ENCODE measurements at regions not wholly inside any gene's neighbourhood (a gene's known extent, or its start where the extent isn't known, plus 50 kb on each side); places are given as distances from the start of the nearest gene placed in this dataset.

DNA sequence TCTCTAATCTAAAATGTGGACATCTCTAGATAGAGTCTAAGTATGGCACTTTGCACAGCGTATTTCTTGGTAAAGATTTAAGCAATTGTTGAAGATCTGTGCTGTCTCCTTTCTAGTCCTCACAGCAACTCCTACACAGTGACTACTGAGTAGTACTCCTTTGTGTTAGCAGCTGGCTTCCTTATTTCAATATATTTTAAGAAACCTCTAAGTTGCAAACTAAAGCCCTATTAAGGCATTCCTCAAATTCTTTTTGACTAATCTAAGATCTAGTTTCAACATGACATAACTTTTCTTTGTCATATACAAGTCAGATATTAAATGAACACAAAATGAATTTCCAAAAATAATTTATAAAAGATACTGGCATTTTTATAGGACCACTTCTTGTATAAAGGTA is 121.8 kb upstream of the DNAJC10 start:
- H3K27me3 ChIP-seq (replicated peaks; ENCODE audit: insufficient read depth) = no peaks in the 10 kb centered on the region
- ATAC-seq (ENCODE audit: insufficient number of reproducible peaks, low FRiP score, low read depth) (no peak), DNase-seq (ENCODE audit: low spot score) (no peak)
- no peaks in the 10 kb centered on the region for H3K9me3 ChIP-seq
- H3K27ac ChIP-seq = no peak overlapping the region
- TF ChIP-seq, protein P1, sequence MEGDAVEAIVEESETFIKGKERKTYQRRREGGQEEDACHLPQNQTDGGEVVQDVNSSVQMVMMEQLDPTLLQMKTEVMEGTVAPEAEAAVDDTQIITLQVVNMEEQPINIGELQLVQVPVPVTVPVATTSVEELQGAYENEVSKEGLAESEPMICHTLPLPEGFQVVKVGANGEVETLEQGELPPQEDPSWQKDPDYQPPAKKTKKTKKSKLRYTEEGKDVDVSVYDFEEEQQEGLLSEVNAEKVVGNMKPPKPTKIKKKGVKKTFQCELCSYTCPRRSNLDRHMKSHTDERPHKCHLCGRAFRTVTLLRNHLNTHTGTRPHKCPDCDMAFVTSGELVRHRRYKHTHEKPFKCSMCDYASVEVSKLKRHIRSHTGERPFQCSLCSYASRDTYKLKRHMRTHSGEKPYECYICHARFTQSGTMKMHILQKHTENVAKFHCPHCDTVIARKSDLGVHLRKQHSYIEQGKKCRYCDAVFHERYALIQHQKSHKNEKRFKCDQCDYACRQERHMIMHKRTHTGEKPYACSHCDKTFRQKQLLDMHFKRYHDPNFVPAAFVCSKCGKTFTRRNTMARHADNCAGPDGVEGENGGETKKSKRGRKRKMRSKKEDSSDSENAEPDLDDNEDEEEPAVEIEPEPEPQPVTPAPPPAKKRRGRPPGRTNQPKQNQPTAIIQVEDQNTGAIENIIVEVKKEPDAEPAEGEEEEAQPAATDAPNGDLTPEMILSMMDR (IDR thresholded peaks at IDR 0.05) = no peak
- H3K36me3 ChIP-seq = no peaks in the 10 kb centered on the region
- no peaks in the 10 kb centered on the region for H3K4me1 ChIP-seq (ENCODE audit: control insufficient read depth in 1 of 2, low read depth in 2 of 2)
- H3K4me3 ChIP-seq = no peak overlapping the region

DNA sequence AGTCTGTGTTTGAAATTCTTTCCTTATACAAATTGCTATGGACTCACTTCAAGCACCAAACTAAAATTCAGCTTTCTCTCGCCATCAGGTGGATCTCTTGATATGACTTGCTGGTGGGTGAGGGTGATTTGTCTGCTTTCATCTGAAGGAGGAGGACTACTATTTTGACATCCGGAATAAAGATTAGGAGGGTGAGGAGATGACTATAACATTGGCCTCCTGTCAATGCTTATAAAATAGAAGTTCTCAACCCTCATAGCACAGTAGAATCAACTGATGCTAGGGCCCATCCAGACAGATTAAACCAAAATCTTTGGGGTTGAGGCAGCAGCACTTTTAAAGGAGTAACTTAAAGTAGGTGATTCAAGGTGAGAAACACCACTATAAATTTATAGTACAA is 120.4 kb upstream of the DNAJC10 start:
- Histone ChIP-seq H3K4me3 (no peak overlapping the region), H3K27me3 (replicated peaks; ENCODE audit: insufficient read depth) (no peaks in the 10 kb centered on the region), H3K4me1 (ENCODE audit: control insufficient read depth in 1 of 2, low read depth in 2 of 2) (no peaks in the 10 kb centered on the region), H3K27ac (no peak overlapping the region), H3K9me3 (no peaks in the 10 kb centered on the region), H3K36me3 (no peaks in the 10 kb centered on the region)
- DNase-seq (ENCODE audit: low spot score) (no peak), ATAC-seq (ENCODE audit: insufficient number of reproducible peaks, low FRiP score, low read depth) (no peak)
- TF ChIP-seq, protein P1 (IDR thresholded peaks at IDR 0.05) = no peak

GRCh38 chr2:182597570-182598295 is 118.3 kb upstream of the DNAJC10 start:
- DNase-seq (ENCODE audit: low spot score) = no peak
- no peaks in the 10 kb centered on the region for H3K4me1 ChIP-seq (ENCODE audit: control insufficient read depth in 1 of 2, low read depth in 2 of 2)
- no peaks in the 10 kb centered on the region for H3K9me3 ChIP-seq
- no peaks in the 10 kb centered on the region for H3K36me3 ChIP-seq
- TF ChIP-seq, protein P1 (IDR thresholded peaks at IDR 0.05) = no peak
- no peak overlapping the region for H3K27ac ChIP-seq
- ATAC-seq (ENCODE audit: insufficient number of reproducible peaks, low FRiP score, low read depth) = no peak
- H3K4me3 ChIP-seq = no peak overlapping the region
- H3K27me3 ChIP-seq (replicated peaks; ENCODE audit: insufficient read depth) = no peaks in the 10 kb centered on the region

DNA sequence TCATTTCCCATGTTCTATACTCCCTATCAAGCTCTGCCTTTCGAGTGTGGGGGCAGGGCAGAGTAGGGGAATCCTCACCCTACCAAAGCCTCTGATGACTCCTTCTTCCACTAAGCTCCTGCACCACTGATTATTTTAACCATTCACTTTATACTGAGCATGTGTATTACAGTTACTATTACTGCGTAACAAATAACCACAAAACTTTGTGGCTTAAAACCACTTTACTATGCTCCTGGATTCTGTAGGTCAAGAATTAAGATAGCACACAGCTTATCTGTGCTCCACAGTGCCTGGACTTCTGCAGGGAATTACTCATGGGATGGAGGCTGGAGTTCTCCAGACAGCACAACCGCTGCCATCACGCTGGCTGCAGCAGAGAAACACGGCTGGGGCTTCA is 117.4 kb upstream of the DNAJC10 start:
- TF ChIP-seq, protein P1 (IDR thresholded peaks at IDR 0.05) = no peak
- Histone ChIP-seq H3K27me3 (replicated peaks; ENCODE audit: insufficient read depth) (no peaks in the 10 kb centered on the region), H3K27ac (no peak overlapping the region), H3K4me1 (ENCODE audit: control insufficient read depth in 1 of 2, low read depth in 2 of 2) (no peaks in the 10 kb centered on the region), H3K9me3 (no peaks in the 10 kb centered on the region), H3K36me3 (no peaks in the 10 kb centered on the region), H3K4me3 (no peak overlapping the region)
- ATAC-seq (ENCODE audit: insufficient number of reproducible peaks, low FRiP score, low read depth) = no peak
- DNase-seq (ENCODE audit: low spot score) = no peak

DNA sequence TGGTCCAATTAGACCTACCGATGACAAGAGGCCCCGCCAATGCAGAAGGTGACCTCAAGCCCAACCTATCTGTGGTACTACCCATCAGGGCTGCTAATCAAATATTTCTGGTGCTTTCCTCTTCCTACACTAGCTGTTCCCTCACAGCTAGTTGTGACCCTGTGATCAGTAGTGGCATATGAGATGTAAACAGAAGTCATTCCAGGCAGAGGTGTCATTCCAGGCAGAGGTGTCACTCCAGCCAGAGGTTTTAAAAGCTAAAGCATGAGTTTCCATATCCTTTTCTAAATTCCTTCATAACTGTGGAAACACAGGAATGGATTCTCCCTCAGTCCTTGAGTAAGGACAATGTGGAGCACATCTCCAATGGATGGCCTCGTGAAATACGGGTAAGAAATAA is 110.9 kb upstream of the DNAJC10 start:
- Histone ChIP-seq H3K4me1 (ENCODE audit: control insufficient read depth in 1 of 2, low read depth in 2 of 2) (no peaks in the 10 kb centered on the region), H3K27ac (no peak overlapping the region), H3K4me3 (no peak overlapping the region), H3K27me3 (replicated peaks; ENCODE audit: insufficient read depth) (no peaks in the 10 kb centered on the region), H3K9me3 (no peaks in the 10 kb centered on the region), H3K36me3 (no peaks in the 10 kb centered on the region)
- DNase-seq (ENCODE audit: low spot score) (no peak), ATAC-seq (ENCODE audit: insufficient number of reproducible peaks, low FRiP score, low read depth) (no peak)
- TF ChIP-seq, protein P1 (IDR thresholded peaks at IDR 0.05) = no peak

Data from thoracic aorta (tissue), 2 donors.